ENCODE measurements at regions not wholly inside any gene's neighbourhood (a gene's known extent, or its start where the extent isn't known, plus 50 kb on each side); places are given as distances from the start of the nearest gene placed in this dataset.

GRCh38 chr2:90209806-90210205 is 1518.3 kb downstream of the RPIA start:
- TF ChIP-seq CTCF (conservative IDR thresholded peaks at IDR 0.05; ENCODE audit: low read depth, low read length) (no peak), EZH2 (IDR thresholded peaks at IDR 0.05; ENCODE audit: low read length, unreplicated experiment) (no peak), EZH2phosphoT487 (IDR thresholded peaks at IDR 0.05; ENCODE audit: borderline replicate concordance, low read length) (no peak)

Measured in PC-3 (cell line).